D721Med (cell line): ENCODE measurements at regions not wholly inside any gene's neighbourhood (a gene's known extent, or its start where the extent isn't known, plus 50 kb on each side); places are given as distances from the start of the nearest gene placed in this dataset.

Experiments used
- DNase-seq: peaks from one replicate; pipeline ENCODE4 v3.0.0; 2011; ENCODE audit warnings: low spot score; ENCODE audit not compliant: insufficient read length
- FAIRE-seq: peaks from 2 replicates; lab custom pipeline; 2011; peaks lifted over from hg19 to GRCh38; lab: Jason Lieb, UNC
- CTCF ChIP-seq: IDR thresholded peaks from 2 replicates; pipeline ENCODE4 v1.5.1; 2012; ENCODE audit warnings: mild to moderate bottlenecking, control low read depth; ENCODE audit not compliant: insufficient read depth; ENCODE audit errors: missing control alignments

- DNase-seq (no peak), FAIRE-seq (no peak)
- TF ChIP-seq CTCF = no peak
These were observed 1255.1 kb downstream of the SLITRK1 start for GRCh38 chr13:82627183-82627582.

- DNase-seq = no peak
- TF ChIP-seq CTCF = no peak
- no peak for FAIRE-seq
These were observed 1256.6 kb downstream of the SLITRK1 start for GRCh38 chr13:82625717-82626116.

GRCh38 chr13:82615043-82615442 lies 1267.2 kb downstream of the SLITRK1 start:
- peak; percentile 61 for FAIRE-seq
- no peak for DNase-seq
- TF ChIP-seq CTCF = no peak

- TF ChIP-seq CTCF = no peak
- FAIRE-seq (no peak), DNase-seq (no peak)
These were observed 1268.2 kb downstream of the SLITRK1 start for GRCh38 chr13:82614086-82614485.

- TF ChIP-seq CTCF = no peak
- DNase-seq (no peak), FAIRE-seq (no peak)
These were observed 1276.3 kb downstream of the SLITRK1 start for GRCh38 chr13:82606008-82606407.

- no peak for FAIRE-seq
- TF ChIP-seq CTCF = no peak
These were observed 1284.5 kb downstream of the SLITRK1 start for GRCh38 chr13:82597747-82598146.

GRCh38 chr13:82593239-82593638 lies 1289.0 kb downstream of the SLITRK1 start:
- TF ChIP-seq CTCF = no peak
- no peak for FAIRE-seq

More at GRCh38 chr13:82597747-82598146, 1284.5 kb downstream of the SLITRK1 start:
- no peak for DNase-seq

More at GRCh38 chr13:82593239-82593638, 1289.0 kb downstream of the SLITRK1 start:
- no peak for DNase-seq
